ENCODE measurements at regions not wholly inside any gene's neighbourhood (a gene's known extent, or its start where the extent isn't known, plus 50 kb on each side); places are given as distances from the start of the nearest gene placed in this dataset.
A peak's percentile ranks its signal among the peaks of the same experiment; 100 is the strongest.

- Histone ChIP-seq H3K4me3 (ENCODE audit: low read depth in 2 of 2, low read length in 2 of 2) (no peak overlapping the region), H3K36me3 (ENCODE audit: control insufficient read depth, insufficient read depth, low read length) (no peaks in the 10 kb centered on the region), H3K27me3 (ENCODE audit: control insufficient read depth, insufficient read depth, low read length) (no peaks in the 10 kb centered on the region), H3K4me1 (ENCODE audit: control insufficient read depth, insufficient read depth, low read length) (peaks cover 3% of the 10 kb centered on the region; the same call in 1 of the 2 replicates), H3K27ac (ENCODE audit: low read length) (no peak overlapping the region), H3K9me3 (ENCODE audit: control insufficient read depth, insufficient read depth, low read depth, low read length) (peaks cover 2% of the 10 kb centered on the region; the same call in 1 of the 2 replicates)
- intact Hi-C loops (cut with micrococcal nuclease; ENCODE audit: unreplicated experiment): no loop called here
- BruUV-seq (replicated peaks): no TSS peak
- in situ Hi-C loops (cut with HindIII; ENCODE audit: low pct_unique_long_range_greater_than_20kb, low sequenced_read_pairs): no loop called here
- DNase-seq (ENCODE audit: low read depth, low spot score): no peak
- ChIA-PET POLR2A (no interaction called here), CTCF (no interaction called here)
- no peak for ATAC-seq
- TF ChIP-seq REST (IDR thresholded peaks at IDR 0.05; ENCODE audit: insufficient read depth in 1 of 2, low read depth in 2 of 2, low read length in 1 of 2): no peak
- TF ChIP-seq, protein P1, sequence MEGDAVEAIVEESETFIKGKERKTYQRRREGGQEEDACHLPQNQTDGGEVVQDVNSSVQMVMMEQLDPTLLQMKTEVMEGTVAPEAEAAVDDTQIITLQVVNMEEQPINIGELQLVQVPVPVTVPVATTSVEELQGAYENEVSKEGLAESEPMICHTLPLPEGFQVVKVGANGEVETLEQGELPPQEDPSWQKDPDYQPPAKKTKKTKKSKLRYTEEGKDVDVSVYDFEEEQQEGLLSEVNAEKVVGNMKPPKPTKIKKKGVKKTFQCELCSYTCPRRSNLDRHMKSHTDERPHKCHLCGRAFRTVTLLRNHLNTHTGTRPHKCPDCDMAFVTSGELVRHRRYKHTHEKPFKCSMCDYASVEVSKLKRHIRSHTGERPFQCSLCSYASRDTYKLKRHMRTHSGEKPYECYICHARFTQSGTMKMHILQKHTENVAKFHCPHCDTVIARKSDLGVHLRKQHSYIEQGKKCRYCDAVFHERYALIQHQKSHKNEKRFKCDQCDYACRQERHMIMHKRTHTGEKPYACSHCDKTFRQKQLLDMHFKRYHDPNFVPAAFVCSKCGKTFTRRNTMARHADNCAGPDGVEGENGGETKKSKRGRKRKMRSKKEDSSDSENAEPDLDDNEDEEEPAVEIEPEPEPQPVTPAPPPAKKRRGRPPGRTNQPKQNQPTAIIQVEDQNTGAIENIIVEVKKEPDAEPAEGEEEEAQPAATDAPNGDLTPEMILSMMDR (IDR thresholded peaks at IDR 0.05): no peak
- TF ChIP-seq SIN3A (IDR thresholded peaks at IDR 0.05; ENCODE audit: borderline replicate concordance, insufficient read depth, low read depth, low read length): no peak
- no peak for TF ChIP-seq TCF7L2 (IDR thresholded peaks at IDR 0.05; ENCODE audit: low read depth, low read length)
- no peak for TF ChIP-seq POLR2AphosphoS5 (IDR thresholded peaks at IDR 0.05; ENCODE audit: low read depth, low read length)
Observed at GRCh38 chr5:92911851-92912250, 669.2 kb downstream of the NR2F1-AS1 start.

DNA sequence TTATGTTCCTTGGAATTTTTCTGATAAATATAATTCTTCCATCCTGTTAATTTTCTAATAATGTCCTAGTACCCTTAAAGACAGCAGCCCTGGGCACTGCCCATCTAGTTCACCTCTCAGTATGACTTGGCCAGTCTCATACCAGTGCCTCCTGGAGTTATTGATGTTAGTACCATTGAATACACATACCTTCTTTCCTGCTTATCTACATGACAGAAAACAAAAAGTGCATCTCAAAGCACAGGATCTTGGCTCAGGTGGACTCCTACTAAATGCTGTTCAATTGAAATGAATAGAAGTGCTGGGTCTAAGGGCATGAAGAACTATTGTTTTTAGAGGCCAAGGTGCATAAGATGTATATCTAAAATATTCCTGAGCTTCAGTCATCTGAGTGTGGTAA lies 669.7 kb downstream of the NR2F1-AS1 start:
- Histone ChIP-seq H3K36me3 (ENCODE audit: control insufficient read depth, insufficient read depth, low read length) (no peaks in the 10 kb centered on the region), H3K9me3 (ENCODE audit: control insufficient read depth, insufficient read depth, low read depth, low read length) (no peaks in the 10 kb centered on the region), H3K27me3 (ENCODE audit: control insufficient read depth, insufficient read depth, low read length) (no peaks in the 10 kb centered on the region), H3K4me1 (ENCODE audit: control insufficient read depth, insufficient read depth, low read length) (peaks cover 3% of the 10 kb centered on the region; the same call in 1 of the 2 replicates), H3K4me3 (ENCODE audit: low read depth in 2 of 2, low read length in 2 of 2) (no peak overlapping the region), H3K27ac (ENCODE audit: low read length) (peak overlapping the region; percentile 65; the same call in 1 of the 2 replicates)
- in situ Hi-C loops (cut with HindIII; ENCODE audit: low pct_unique_long_range_greater_than_20kb, low sequenced_read_pairs): no loop called here
- no TSS peak for BruUV-seq (replicated peaks)
- CTCF ChIA-PET: no interaction called here
- POLR2A ChIA-PET: no interaction called here
- intact Hi-C loops (cut with micrococcal nuclease; ENCODE audit: unreplicated experiment): no loop called here
- TF ChIP-seq POLR2AphosphoS5 (IDR thresholded peaks at IDR 0.05; ENCODE audit: low read depth, low read length) (no peak), SIN3A (IDR thresholded peaks at IDR 0.05; ENCODE audit: borderline replicate concordance, insufficient read depth, low read depth, low read length) (no peak), REST (IDR thresholded peaks at IDR 0.05; ENCODE audit: insufficient read depth in 1 of 2, low read depth in 2 of 2, low read length in 1 of 2) (no peak), TCF7L2 (IDR thresholded peaks at IDR 0.05; ENCODE audit: low read depth, low read length) (no peak)
- TF ChIP-seq, protein P1 (IDR thresholded peaks at IDR 0.05): no peak
- DNase-seq (ENCODE audit: low read depth, low spot score) (no peak), ATAC-seq (no peak)
